ENCODE measurements at regions not wholly inside any gene's neighbourhood (a gene's known extent, or its start where the extent isn't known, plus 50 kb on each side); places are given as distances from the start of the nearest gene placed in this dataset.

DNA sequence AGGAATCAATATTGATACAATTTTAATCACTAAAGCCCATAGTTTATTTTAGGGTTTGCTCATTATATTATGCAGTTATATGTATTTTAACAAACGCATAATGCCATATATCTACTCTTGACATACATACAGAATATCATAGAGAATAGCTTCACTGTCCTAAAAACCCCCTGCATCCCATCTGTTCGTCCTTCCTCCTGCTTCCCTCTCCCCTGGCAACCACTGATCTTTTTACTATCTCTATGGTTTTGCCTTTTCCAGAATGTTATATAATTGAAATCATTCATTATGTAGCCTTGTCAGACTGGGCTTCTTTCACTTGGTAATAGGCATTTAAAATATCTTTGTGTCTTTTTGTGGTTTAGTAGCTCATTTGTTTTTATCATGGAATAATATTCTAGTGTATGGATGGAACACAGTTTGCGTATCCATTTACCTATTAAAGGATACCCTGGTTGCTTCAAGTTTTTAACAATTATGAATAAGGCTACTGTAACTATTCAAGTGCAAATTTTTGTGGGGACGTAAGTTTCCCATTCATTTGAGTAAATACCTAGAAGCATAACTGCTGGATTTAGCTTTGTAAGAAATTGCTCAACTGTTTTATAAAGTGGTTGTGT, 801.6 kb upstream of the GCFC2 start:
- TF ChIP-seq CTCF (IDR thresholded peaks at IDR 0.05; ENCODE audit: low read depth, low read length, poor library complexity, severe bottlenecking) (no peak), EZH2phosphoT487 (IDR thresholded peaks at IDR 0.05; ENCODE audit: borderline replicate concordance, low read length) (no peak)
